ENCODE measurements at regions not wholly inside any gene's neighbourhood (a gene's known extent, or its start where the extent isn't known, plus 50 kb on each side); places are given as distances from the start of the nearest gene placed in this dataset.

GRCh38 chr10:88062385-88062784, 199.0 kb downstream of the PTEN start:
- DNase-seq = no peak

- no peak for DNase-seq
Observed at GRCh38 chr10:88062798-88063472, 199.5 kb downstream of the PTEN start.

- no peak for DNase-seq
Observed at GRCh38 chr10:88063861-88064557, 200.6 kb downstream of the PTEN start.

- no peak for DNase-seq
Observed at GRCh38 chr10:88064608-88065382, 201.4 kb downstream of the PTEN start.

GRCh38 chr10:88065383-88066049, 202.1 kb downstream of the PTEN start:
- no peak for DNase-seq

- no peak for DNase-seq
Observed at GRCh38 chr10:88066319-88066718, 202.9 kb downstream of the PTEN start.

GRCh38 chr10:88066876-88067275, 203.5 kb downstream of the PTEN start:
- DNase-seq = no peak

- no peak for DNase-seq
Observed at GRCh38 chr10:88067737-88068136, 204.3 kb downstream of the PTEN start.

- no peak for DNase-seq
Observed at GRCh38 chr10:88069338-88069737, 205.9 kb downstream of the PTEN start.

- DNase-seq = no peak
Observed at GRCh38 chr10:88070080-88070880, 206.9 kb downstream of the PTEN start.

- no peak for DNase-seq
Observed at GRCh38 chr10:88071879-88072278, 208.5 kb downstream of the PTEN start.

- no peak for DNase-seq
Observed at GRCh38 chr10:88073682-88074081, 210.3 kb downstream of the PTEN start.

- no peak for DNase-seq
Observed at GRCh38 chr10:88074971-88075370, 211.5 kb downstream of the PTEN start.

GRCh38 chr10:88076027-88076880, 212.8 kb downstream of the PTEN start:
- no peak for DNase-seq

- no peak for DNase-seq
Observed at GRCh38 chr10:88077977-88078376, 214.6 kb downstream of the PTEN start.

GRCh38 chr10:88080213-88080612, 216.8 kb downstream of the PTEN start:
- no peak for DNase-seq

- no peak for DNase-seq
Observed at GRCh38 chr10:88081457-88082054, 218.1 kb downstream of the PTEN start.

- no peak for DNase-seq
Observed at GRCh38 chr10:88082391-88082790, 219.0 kb downstream of the PTEN start.

GRCh38 chr10:88082806-88083596, 219.6 kb downstream of the PTEN start:
- no peak for DNase-seq

GRCh38 chr10:88083597-88083989, 220.2 kb downstream of the PTEN start:
- DNase-seq = no peak

Data from NCI-H345 (cell line).